Activated B cell treated with CpG ODN at 0.5 μM for 24 hours (primary cell): ENCODE measurements at regions not wholly inside any gene's neighbourhood (a gene's known extent, or its start where the extent isn't known, plus 50 kb on each side); places are given as distances from the start of the nearest gene placed in this dataset.
A peak's percentile ranks its signal among the peaks of the same experiment; 100 is the strongest.

ENCODE experiments used
- ATAC-seq: fragments of 200-7000 bp; cut with Tn5 transposase; one replicate; pipeline ENCODE4 v1.10.0; 2021; ENCODE audit warnings: low read depth, mild to moderate bottlenecking, moderate library complexity
- CTCF ChIA-PET: fragments of 350-600 bp; sonication (Branson Sonifier 250); formaldehyde crosslinking; loops from one replicate; lab custom pipeline; 2021; ENCODE audit warnings: antibody characterized with exemption; lab: Charles Lee
- POLR2A ChIA-PET: fragments of 350-600 bp; sonication (Branson Sonifier 250); formaldehyde crosslinking; loops from one replicate; lab custom pipeline; 2021; ENCODE audit warnings: antibody characterized with exemption; lab: Charles Lee
- DNase-seq: peaks from one replicate; pipeline ENCODE4 v3.0.0; 2022
- H3K27ac Mint-ChIP-seq: one replicate; pipeline ENCODE4 v1.8.0; 2020; ENCODE audit warnings: mixed read lengths
- H3K27me3 Mint-ChIP-seq: one replicate; pipeline ENCODE4 v1.8.0; 2021; ENCODE audit warnings: mixed read lengths
- H3K36me3 Mint-ChIP-seq: one replicate; pipeline ENCODE4 v1.8.0; 2021; ENCODE audit warnings: low read depth, mixed read lengths
- H3K4me1 Mint-ChIP-seq: one replicate; pipeline ENCODE4 v1.8.0; 2021; ENCODE audit warnings: mixed read lengths
- H3K4me3 Mint-ChIP-seq: one replicate; pipeline ENCODE4 v1.8.0; 2020; ENCODE audit warnings: mild to moderate bottlenecking, mixed read lengths
- H3K9me3 Mint-ChIP-seq: one replicate; pipeline ENCODE4 v1.8.0; 2020; ENCODE audit warnings: mixed read lengths
- intact Hi-C: fragments of 100-400 bp; cut with micrococcal nuclease; formaldehyde crosslinking; loops from one replicate; pipeline ENCODE4 v1.15.1; 2024
- TF ChIP-seq, protein P1 (sequence below): fragments of 200-600 bp; IDR thresholded peaks from one replicate; pipeline ENCODE4 v1.8.0; 2022; ENCODE audit warnings: antibody characterized with exemption, mild to moderate bottlenecking

DNA sequence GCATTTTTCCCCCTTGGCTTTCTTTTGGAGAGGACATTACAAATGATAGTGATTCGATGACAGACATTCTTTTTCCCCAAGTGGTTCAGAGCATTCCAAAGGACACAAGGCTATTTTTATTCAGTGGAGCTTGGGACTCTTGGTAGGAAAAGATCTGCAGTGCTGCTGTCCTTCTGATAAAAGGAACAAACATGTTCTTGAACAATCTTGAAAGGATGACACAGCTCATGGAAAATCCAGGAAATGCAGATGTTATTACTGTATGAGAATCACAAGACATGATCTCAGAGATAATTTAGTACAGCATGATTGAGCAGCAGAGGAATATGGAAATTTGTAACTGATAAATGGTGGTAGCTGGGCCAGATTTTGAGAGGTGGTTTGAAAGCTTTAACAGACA is 96.2 kb upstream of the RFC3 start:
- H3K27me3 Mint-ChIP-seq: peaks cover 22% of the 10 kb centered on the region
- peaks cover 8% of the 10 kb centered on the region for H3K4me1 Mint-ChIP-seq
- POLR2A ChIA-PET: no interaction called here
- no peaks in the 10 kb centered on the region for H3K9me3 Mint-ChIP-seq
- H3K4me3 Mint-ChIP-seq: no peak overlapping the region
- no peak overlapping the region for H3K27ac Mint-ChIP-seq
- TF ChIP-seq, protein P1, sequence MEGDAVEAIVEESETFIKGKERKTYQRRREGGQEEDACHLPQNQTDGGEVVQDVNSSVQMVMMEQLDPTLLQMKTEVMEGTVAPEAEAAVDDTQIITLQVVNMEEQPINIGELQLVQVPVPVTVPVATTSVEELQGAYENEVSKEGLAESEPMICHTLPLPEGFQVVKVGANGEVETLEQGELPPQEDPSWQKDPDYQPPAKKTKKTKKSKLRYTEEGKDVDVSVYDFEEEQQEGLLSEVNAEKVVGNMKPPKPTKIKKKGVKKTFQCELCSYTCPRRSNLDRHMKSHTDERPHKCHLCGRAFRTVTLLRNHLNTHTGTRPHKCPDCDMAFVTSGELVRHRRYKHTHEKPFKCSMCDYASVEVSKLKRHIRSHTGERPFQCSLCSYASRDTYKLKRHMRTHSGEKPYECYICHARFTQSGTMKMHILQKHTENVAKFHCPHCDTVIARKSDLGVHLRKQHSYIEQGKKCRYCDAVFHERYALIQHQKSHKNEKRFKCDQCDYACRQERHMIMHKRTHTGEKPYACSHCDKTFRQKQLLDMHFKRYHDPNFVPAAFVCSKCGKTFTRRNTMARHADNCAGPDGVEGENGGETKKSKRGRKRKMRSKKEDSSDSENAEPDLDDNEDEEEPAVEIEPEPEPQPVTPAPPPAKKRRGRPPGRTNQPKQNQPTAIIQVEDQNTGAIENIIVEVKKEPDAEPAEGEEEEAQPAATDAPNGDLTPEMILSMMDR: no peak
- intact Hi-C loops: loop anchor here (2.0 to 5.0 kb wide), 3 partner anchors 434 to 1135 kb away; partner anchors contain the start of genes PDS5B and STARD13
- H3K36me3 Mint-ChIP-seq: no peaks in the 10 kb centered on the region
- DNase-seq (no peak), ATAC-seq (no peak)
- CTCF ChIA-PET: interaction anchor here (1.6 kb wide), 1 partner anchor 178 kb away, joined by 4 read pairs; no protein-coding TSS in a partner anchor

DNA sequence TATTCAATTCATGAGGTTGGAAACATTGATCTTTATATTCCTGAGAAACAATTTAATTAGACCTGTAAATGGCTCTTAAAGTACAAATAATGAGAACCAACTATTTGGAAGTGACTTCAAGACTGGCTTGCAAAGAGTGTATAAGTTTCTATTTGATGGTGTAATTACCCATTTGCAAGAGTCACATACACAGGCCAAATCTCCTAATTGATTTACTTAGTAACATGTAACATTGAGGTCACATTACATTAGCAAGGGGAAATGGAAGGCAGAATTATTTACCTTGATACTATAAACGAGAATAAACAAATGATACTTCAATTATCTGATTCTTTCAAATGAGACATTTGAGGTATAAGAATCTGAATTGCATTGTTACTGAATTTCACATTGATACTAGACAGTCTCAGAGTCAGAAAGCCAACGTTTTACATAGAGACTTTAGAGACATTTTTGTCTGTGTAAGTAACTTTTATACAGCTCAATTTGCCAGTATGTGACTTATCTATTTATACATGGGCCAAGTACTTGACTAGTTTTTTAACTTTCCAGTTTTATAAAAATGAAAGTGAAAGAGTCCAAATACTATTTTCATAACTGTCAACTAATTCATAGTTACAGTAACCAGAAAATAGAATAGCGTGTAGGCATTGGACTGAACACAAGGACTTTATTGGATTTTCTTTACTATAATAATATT is 95.6 kb upstream of the RFC3 start:
- H3K27ac Mint-ChIP-seq: no peak overlapping the region
- TF ChIP-seq, protein P1: no peak
- no peak overlapping the region for H3K4me3 Mint-ChIP-seq

DNA sequence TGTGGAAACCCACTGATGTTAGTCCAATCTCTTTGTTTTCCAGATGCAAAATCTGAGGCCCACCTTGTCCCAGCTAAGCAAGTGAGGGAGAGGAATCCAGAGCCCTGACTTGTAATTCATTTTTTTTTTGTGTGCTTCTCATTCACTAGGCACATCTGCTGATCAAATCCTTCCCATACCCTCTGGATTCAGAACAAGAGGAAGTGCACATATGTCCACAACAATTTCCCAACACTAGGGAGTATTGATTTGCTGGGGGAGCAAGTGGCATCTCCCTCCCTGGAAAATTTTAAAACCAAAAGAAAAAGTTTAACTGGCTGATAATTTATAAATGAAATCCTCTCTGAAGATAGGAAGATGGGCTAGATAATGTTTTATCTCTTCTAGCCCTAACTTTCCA is 94.6 kb upstream of the RFC3 start:
- Mint-ChIP-seq H3K9me3 (no peaks in the 10 kb centered on the region), H3K4me3 (no peak overlapping the region), H3K4me1 (peaks cover 16% of the 10 kb centered on the region), H3K27me3 (peaks cover 21% of the 10 kb centered on the region), H3K36me3 (no peaks in the 10 kb centered on the region), H3K27ac (no peak overlapping the region)
- TF ChIP-seq, protein P1: no peak
- CTCF ChIA-PET: interaction anchor here (0.6 to 2.7 kb wide), 6 partner anchors 180 to 1137 kb away, joined by 3 to 29 read pairs (median 8); partner anchors contain the start of gene PDS5B
- DNase-seq: no peak
- ATAC-seq: no peak
- POLR2A ChIA-PET: interaction anchor here (1.1 to 1.2 kb wide), 2 partner anchors 495 to 1137 kb away, joined by 3 to 7 read pairs; partner anchors contain the start of gene PDS5B
- intact Hi-C loops: loop anchor here (1.0 to 5.0 kb wide), 5 partner anchors 181 to 1137 kb away; partner anchors contain the start of genes PDS5B and STARD13

More for the DNA sequence above, 95.6 kb upstream of the RFC3 start:
- ChIA-PET POLR2A (no interaction called here), CTCF (interaction anchor here (1.6 to 2.7 kb wide), 2 partner anchors 179 to 494 kb away, joined by 4 to 29 read pairs; no protein-coding TSS in a partner anchor)
- Mint-ChIP-seq H3K36me3 (no peaks in the 10 kb centered on the region), H3K9me3 (no peaks in the 10 kb centered on the region), H3K27me3 (peaks cover 24% of the 10 kb centered on the region), H3K4me1 (peaks cover 8% of the 10 kb centered on the region)
- no peak for ATAC-seq
- DNase-seq: no peak
- intact Hi-C loops: loop anchor here (2.0 to 5.0 kb wide), 3 partner anchors 435 to 1136 kb away; partner anchors contain the start of genes PDS5B and STARD13

- POLR2A ChIA-PET: interaction anchor here (1.1 to 1.2 kb wide), 2 partner anchors 496 to 1138 kb away, joined by 3 to 7 read pairs; partner anchors contain the start of gene PDS5B
- intact Hi-C loops: loop anchor here (1.0 to 5.0 kb wide), 5 partner anchors 182 to 1137 kb away; partner anchors contain the start of genes PDS5B and STARD13
- peaks cover 21% of the 10 kb centered on the region for H3K27me3 Mint-ChIP-seq
- H3K4me1 Mint-ChIP-seq: peaks cover 21% of the 10 kb centered on the region
- TF ChIP-seq, protein P1: no peak
- H3K4me3 Mint-ChIP-seq: no peak overlapping the region
- DNase-seq: no peak
- H3K27ac Mint-ChIP-seq: no peak overlapping the region
- ATAC-seq: peak; percentile 72
- H3K9me3 Mint-ChIP-seq: no peaks in the 10 kb centered on the region
- CTCF ChIA-PET: interaction anchor here (0.6 to 2.7 kb wide), 6 partner anchors 181 to 1138 kb away, joined by 3 to 29 read pairs (median 8); partner anchors contain the start of gene PDS5B
- no peaks in the 10 kb centered on the region for H3K36me3 Mint-ChIP-seq
These were observed 94.0 kb upstream of the RFC3 start for GRCh38 chr13:33723772-33724435.
